A549 (cell line): ENCODE measurements at regions not wholly inside any gene's neighbourhood (a gene's known extent, or its start where the extent isn't known, plus 50 kb on each side); places are given as distances from the start of the nearest gene placed in this dataset.

Source experiments
- ATAC-seq, 2 experiments: fragments of 200-7000 bp in 1 of 2; fragments of >200 bp in 1 of 2; cut with Nextera tagmentation in 1 of 2; cut with Tn5 transposase in 1 of 2; 3 replicates each; pipeline versions ENCODE4 v1.8.0 to v1.9.1; 2018 to 2020; ENCODE audit warnings: mild to moderate bottlenecking in 1 of 2, moderate library complexity in 1 of 2
- CTCF ChIA-PET: fragments of 300-600 bp; sonication (Branson Sonifier 250); formaldehyde crosslinking; extraction: SDS; loops from one replicate; lab custom pipeline; 2021; ENCODE audit warnings: antibody characterized with exemption, inconsistent platforms; lab: Yijun Ruan, JAX
- POLR2A ChIA-PET: fragments of 350-600 bp; formaldehyde crosslinking; extraction: SDS; loops from one replicate; lab custom pipeline; 2021; ENCODE audit warnings: antibody characterized with exemption, inconsistent platforms; lab: Yijun Ruan, JAX
- DNase-seq, 2 experiments: peaks; one replicate each; pipeline versions ENCODE4 v3.0.0 to v3.0.0-alpha.2; 2011 to 2016; ENCODE audit warnings: low read depth in 1 of 2, low spot score in 1 of 2
- FAIRE-seq: peaks from 2 replicates; lab custom pipeline; 2011; peaks lifted over from hg19 to GRCh38; lab: Jason Lieb, UNC
- H3K27ac ChIP-seq, 2 experiments: fragments of >200 bp; sonication (Bioruptor Twin); formaldehyde crosslinking; 3 replicates each; pipeline ENCODE4 v1.5.1; 2016 to 2017
- H3K4me1 ChIP-seq: fragments of >200 bp; sonication (Bioruptor Twin); formaldehyde crosslinking; 3 replicates; pipeline ENCODE4 v1.6.1; 2016
- H3K4me2 ChIP-seq: fragments of >200 bp; sonication (Bioruptor Twin); formaldehyde crosslinking; 3 replicates; pipeline ENCODE4 v1.6.1; 2016
- H3K4me3 ChIP-seq: fragments of >200 bp; sonication (Bioruptor Twin); formaldehyde crosslinking; 3 replicates; pipeline ENCODE4 v1.5.1; 2016
- H3K9me3 ChIP-seq: fragments of >200 bp; sonication (Bioruptor Twin); formaldehyde crosslinking; 3 replicates; pipeline ENCODE4 v1.6.1; 2016
- ATOH8 ChIP-seq: fragments of 250-450 bp; sonication (Bioruptor Pico); IDR thresholded peaks from 2 replicates; pipeline ENCODE4 v1.5.0; 2020; ENCODE audit warnings: low read depth, mild to moderate bottlenecking, moderate library complexity
- BCL3 ChIP-seq: fragments of >200 bp; sonication (Bioruptor Twin); formaldehyde crosslinking; IDR thresholded peaks from 3 replicates; pipeline ENCODE4 v1.6.1; 2016
- BHLHE40 ChIP-seq: IDR thresholded peaks from 2 replicates; pipeline ENCODE4 v1.6.1; 2012; ENCODE audit warnings: low read depth, low read length, inconsistent platforms
- CHD2 ChIP-seq: fragments of 150-350 bp; IDR thresholded peaks from 2 replicates; pipeline ENCODE4 v1.6.1; 2014; ENCODE audit warnings: low read length; ENCODE audit not compliant: partially characterized antibody
- CTCF ChIP-seq: fragments of >200 bp; sonication (Bioruptor Twin); formaldehyde crosslinking; IDR thresholded peaks from 3 replicates; pipeline ENCODE4 v1.5.1; 2016
- ESRRA ChIP-seq: fragments of 150-350 bp; IDR thresholded peaks from 2 replicates; pipeline ENCODE4 v1.6.1; 2014; ENCODE audit warnings: mild to moderate bottlenecking, low read length, borderline replicate concordance
- FOSB ChIP-seq: fragments of 250-450 bp; sonication (Bioruptor Pico); IDR thresholded peaks from 2 replicates; pipeline ENCODE4 v1.5.0; 2020; ENCODE audit warnings: mild to moderate bottlenecking, moderate library complexity
- FOSL2 ChIP-seq, 2 experiments: fragments of 450-650 bp in 1 of 2; fragments of >200 bp in 1 of 2; sonication (Bioruptor Twin) in 1 of 2; formaldehyde crosslinking; IDR thresholded peaks; 2 replicates each; pipeline versions ENCODE4 v1.5.0 to v1.6.1; 2016 to 2020; ENCODE audit warnings: mild to moderate bottlenecking in 1 of 2, moderate library complexity in 1 of 2
- HDAC2 ChIP-seq: fragments of 200-600 bp; sonication (generic); IDR thresholded peaks from 2 replicates; pipeline ENCODE4 v1.6.1; 2016
- HEYL ChIP-seq: fragments of 250-450 bp; sonication (Bioruptor Pico); IDR thresholded peaks from 2 replicates; pipeline ENCODE4 v1.8.0; 2021; ENCODE audit warnings: mild to moderate bottlenecking, moderate library complexity
- JUN ChIP-seq, 2 experiments: fragments of >200 bp; sonication (Bioruptor Twin); formaldehyde crosslinking; IDR thresholded peaks; 2 replicates in 1 of 2; 3 replicates in 1 of 2; pipeline ENCODE4 v1.6.1; 2016 to 2017
- JUNB ChIP-seq: fragments of >200 bp; sonication (Bioruptor Twin); formaldehyde crosslinking; IDR thresholded peaks from 2 replicates; pipeline ENCODE4 v1.6.1; 2016
- MAFK ChIP-seq: fragments of 450-650 bp; IDR thresholded peaks from 2 replicates; pipeline ENCODE4 v1.6.1; 2014; ENCODE audit not compliant: partially characterized antibody
- MAZ ChIP-seq: fragments of 150-350 bp; IDR thresholded peaks from 2 replicates; pipeline ENCODE4 v1.6.1; 2014; ENCODE audit warnings: antibody characterized with exemption, low read depth, low read length, borderline replicate concordance
- NR3C1 ChIP-seq: fragments of >200 bp; sonication (Bioruptor Twin); formaldehyde crosslinking; IDR thresholded peaks from 3 replicates; pipeline ENCODE4 v1.6.1; 2017
- RARB ChIP-seq: fragments of 250-450 bp; sonication (Bioruptor Pico); IDR thresholded peaks from 2 replicates; pipeline ENCODE4 v1.8.0; 2021; ENCODE audit warnings: mild to moderate bottlenecking, moderate library complexity
- RNF2 ChIP-seq: fragments of 200-600 bp; sonication (generic); IDR thresholded peaks from 2 replicates; pipeline ENCODE4 v1.6.1; 2016; ENCODE audit warnings: low read depth, mild to moderate bottlenecking, antibody characterized with exemption, moderate library complexity, borderline replicate concordance
- SMC3 ChIP-seq: fragments of >200 bp; sonication (Bioruptor Twin); formaldehyde crosslinking; IDR thresholded peaks from 3 replicates; pipeline ENCODE4 v1.6.1; 2018; ENCODE audit warnings: inconsistent platforms
- TFCP2L1 ChIP-seq: fragments of 250-450 bp; sonication (Bioruptor Pico); IDR thresholded peaks from 2 replicates; pipeline ENCODE4 v1.5.0; 2021; ENCODE audit warnings: mild to moderate bottlenecking
- ZC3H11A ChIP-seq: fragments of 450-650 bp; IDR thresholded peaks from 2 replicates; pipeline ENCODE4 v1.6.1; 2014; ENCODE audit warnings: antibody characterized with exemption, mild to moderate bottlenecking
- WGBS: methylation state at CpG from one replicate; pipeline ENCODE4 v1.1.6; 2017; ENCODE audit errors: missing lambda C conversion rate; 5-methylcytosine and 5-hydroxymethylcytosine counted together
- TF ChIP-seq, protein P1 (sequence below): fragments of 250-450 bp; sonication (Bioruptor Pico); IDR thresholded peaks from 2 replicates; pipeline ENCODE4 v1.5.0; 2021; ENCODE audit warnings: mild to moderate bottlenecking, moderate library complexity, borderline replicate concordance
- TF ChIP-seq, protein P2 (sequence below): IDR thresholded peaks from 2 replicates; pipeline ENCODE4 v1.6.1; 2012; ENCODE audit warnings: low read depth, borderline replicate concordance
- TF ChIP-seq, protein P3 (sequence below): fragments of 450-650 bp; IDR thresholded peaks from 2 replicates; pipeline ENCODE4 v1.6.1; 2014; ENCODE audit warnings: antibody characterized with exemption

DNA sequence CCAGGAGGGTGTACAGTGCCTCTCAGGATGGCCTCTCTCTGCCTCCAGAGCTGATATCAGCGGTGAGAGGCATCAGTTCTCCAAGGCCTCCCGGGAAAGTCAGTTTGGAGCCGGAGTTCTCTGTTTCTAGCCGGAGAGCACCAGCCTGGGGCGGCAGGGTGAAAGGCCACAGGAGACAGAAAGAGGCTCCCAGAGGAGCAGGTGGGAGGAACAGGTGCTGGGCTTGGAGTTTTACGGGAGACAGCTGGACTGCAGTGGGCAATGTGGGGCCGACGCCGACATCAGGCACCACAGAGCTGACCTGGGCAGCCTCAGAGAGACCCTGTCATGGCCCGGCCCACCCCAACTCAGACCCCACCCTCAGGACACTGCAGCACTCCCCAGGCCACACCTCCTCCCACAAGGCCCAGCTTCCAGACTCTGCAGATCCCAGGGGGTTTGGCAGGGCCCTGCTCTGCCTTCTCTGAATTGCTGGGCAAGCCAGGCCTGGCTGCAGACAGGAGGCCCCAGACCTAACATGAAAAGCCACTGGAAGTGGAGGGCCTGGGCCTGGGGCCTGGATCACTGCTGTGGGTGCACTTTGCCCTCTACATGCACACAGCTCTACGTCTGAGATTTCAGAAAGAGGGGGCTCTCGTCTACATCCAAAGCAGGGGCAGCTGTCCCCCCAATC, 885.6 kb downstream of the BRD1 start:
- Histone ChIP-seq H3K4me3 (no peak overlapping the region), H3K9me3 (no peaks in the 10 kb centered on the region), H3K4me1 (no peaks in the 10 kb centered on the region), H3K27ac (no peak overlapping the region), H3K4me2 (no peak overlapping the region)
- ATAC-seq (no peak), FAIRE-seq (no peak), DNase-seq (no peak)
- TF ChIP-seq BCL3 (no peak), HEYL (CRISPR knock-in tag) (no peak), CTCF (no peak), FOSL2 (IDR thresholded peaks at IDR 0.05) (no peak), FOSL2 (CRISPR knock-in tag; IDR thresholded peaks at IDR 0.05) (no peak), HDAC2 (no peak), NR3C1 (no peak), ESRRA (no peak), ZC3H11A (no peak), RARB (CRISPR knock-in tag) (no peak), TFCP2L1 (CRISPR knock-in tag) (no peak), ATOH8 (no peak), BHLHE40 (no peak), CHD2 (no peak), SMC3 (no peak), MAZ (no peak)
- TF ChIP-seq, protein P1, sequence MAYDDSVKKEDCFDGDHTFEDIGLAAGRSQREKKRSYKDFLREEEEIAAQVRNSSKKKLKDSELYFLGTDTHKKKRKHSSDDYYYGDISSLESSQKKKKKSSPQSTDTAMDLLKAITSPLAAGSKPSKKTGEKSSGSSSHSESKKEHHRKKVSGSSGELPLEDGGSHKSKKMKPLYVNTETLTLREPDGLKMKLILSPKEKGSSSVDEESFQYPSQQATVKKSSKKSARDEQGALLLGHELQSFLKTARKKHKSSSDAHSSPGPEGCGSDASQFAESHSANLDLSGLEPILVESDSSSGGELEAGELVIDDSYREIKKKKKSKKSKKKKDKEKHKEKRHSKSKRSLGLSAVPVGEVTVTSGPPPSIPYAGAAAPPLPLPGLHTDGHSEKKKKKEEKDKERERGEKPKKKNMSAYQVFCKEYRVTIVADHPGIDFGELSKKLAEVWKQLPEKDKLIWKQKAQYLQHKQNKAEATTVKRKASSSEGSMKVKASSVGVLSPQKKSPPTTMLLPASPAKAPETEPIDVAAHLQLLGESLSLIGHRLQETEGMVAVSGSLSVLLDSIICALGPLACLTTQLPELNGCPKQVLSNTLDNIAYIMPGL (CRISPR knock-in tag), result no peak
- CTCF ChIA-PET, result interaction anchor here (1.0 to 3.1 kb wide), 2 partner anchors 10 to 363 kb away, joined by 5 to 12 read pairs; no protein-coding TSS in a partner anchor
- WGBS, result 51% methylated on average over 7 of the region's 12 CpGs
- POLR2A ChIA-PET, result no interaction called here

- DNase-seq, result no peak
- no peak for TF ChIP-seq JUNB
- TF ChIP-seq RNF2, result no peak
- TF ChIP-seq, protein P2, sequence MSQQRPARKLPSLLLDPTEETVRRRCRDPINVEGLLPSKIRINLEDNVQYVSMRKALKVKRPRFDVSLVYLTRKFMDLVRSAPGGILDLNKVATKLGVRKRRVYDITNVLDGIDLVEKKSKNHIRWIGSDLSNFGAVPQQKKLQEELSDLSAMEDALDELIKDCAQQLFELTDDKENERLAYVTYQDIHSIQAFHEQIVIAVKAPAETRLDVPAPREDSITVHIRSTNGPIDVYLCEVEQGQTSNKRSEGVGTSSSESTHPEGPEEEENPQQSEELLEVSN, result no peak
- no peak for TF ChIP-seq MAFK
- TF ChIP-seq FOSB (CRISPR knock-in tag), result no peak
- TF ChIP-seq, protein P3, sequence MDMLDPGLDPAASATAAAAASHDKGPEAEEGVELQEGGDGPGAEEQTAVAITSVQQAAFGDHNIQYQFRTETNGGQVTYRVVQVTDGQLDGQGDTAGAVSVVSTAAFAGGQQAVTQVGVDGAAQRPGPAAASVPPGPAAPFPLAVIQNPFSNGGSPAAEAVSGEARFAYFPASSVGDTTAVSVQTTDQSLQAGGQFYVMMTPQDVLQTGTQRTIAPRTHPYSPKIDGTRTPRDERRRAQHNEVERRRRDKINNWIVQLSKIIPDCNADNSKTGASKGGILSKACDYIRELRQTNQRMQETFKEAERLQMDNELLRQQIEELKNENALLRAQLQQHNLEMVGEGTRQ, result no peak
- TF ChIP-seq SMC3, result no peak
- no peak for TF ChIP-seq JUN (IDR thresholded peaks at IDR 0.05)
- TF ChIP-seq, all 56 proteins: peak for 0
- ATAC-seq (no peak), FAIRE-seq (no peak)
- Histone ChIP-seq H3K9me3 (no peaks in the 10 kb centered on the region), H3K4me1 (no peaks in the 10 kb centered on the region), H3K4me2 (no peak overlapping the region), H3K27ac (no peak overlapping the region), H3K4me3 (no peak overlapping the region)
- CTCF ChIA-PET, result interaction anchor here (0.6 to 1.0 kb wide), 2 partner anchors 364 to 502 kb away, joined by 3 to 5 read pairs; no protein-coding TSS in a partner anchor
- WGBS, result 37% methylated on average over 9 of the region's 23 CpGs
- POLR2A ChIA-PET, result no interaction called here
Measured at GRCh38 chr22:48941033-48941902, 886.4 kb downstream of the BRD1 start.
